NCI-H2171 (cell line): ENCODE measurements at regions not wholly inside any gene's neighbourhood (a gene's known extent, or its start where the extent isn't known, plus 50 kb on each side); places are given as distances from the start of the nearest gene placed in this dataset.

ENCODE experiments used
- DNase-seq: peaks from one replicate; lab custom pipeline; 2025; lab: John Stamatoyannopoulos, UW

- DNase-seq: no peak
Measured at GRCh38 chr15:88707771-88708654, 69.2 kb downstream of the ISG20 start.

DNA sequence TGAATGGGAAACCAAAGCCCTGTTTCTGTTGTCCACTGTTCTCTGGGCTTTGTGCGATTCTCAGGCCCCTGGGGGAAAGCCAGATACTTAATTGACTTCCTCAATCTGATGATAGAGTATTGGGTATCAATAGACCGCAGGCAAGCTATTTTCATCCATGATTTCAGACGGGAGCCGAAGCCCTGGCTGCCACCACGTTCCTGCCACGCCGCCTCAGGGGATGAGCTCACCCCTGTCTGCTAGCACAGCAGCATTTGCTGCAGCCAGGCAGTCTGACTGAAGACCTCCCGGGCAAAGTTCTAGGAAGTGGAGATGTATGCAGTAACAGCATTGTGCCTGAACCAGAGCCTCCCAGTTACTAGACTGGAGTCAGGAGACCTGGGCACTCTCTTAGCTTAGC is 69.8 kb downstream of the ISG20 start:
- no peak for DNase-seq

DNA sequence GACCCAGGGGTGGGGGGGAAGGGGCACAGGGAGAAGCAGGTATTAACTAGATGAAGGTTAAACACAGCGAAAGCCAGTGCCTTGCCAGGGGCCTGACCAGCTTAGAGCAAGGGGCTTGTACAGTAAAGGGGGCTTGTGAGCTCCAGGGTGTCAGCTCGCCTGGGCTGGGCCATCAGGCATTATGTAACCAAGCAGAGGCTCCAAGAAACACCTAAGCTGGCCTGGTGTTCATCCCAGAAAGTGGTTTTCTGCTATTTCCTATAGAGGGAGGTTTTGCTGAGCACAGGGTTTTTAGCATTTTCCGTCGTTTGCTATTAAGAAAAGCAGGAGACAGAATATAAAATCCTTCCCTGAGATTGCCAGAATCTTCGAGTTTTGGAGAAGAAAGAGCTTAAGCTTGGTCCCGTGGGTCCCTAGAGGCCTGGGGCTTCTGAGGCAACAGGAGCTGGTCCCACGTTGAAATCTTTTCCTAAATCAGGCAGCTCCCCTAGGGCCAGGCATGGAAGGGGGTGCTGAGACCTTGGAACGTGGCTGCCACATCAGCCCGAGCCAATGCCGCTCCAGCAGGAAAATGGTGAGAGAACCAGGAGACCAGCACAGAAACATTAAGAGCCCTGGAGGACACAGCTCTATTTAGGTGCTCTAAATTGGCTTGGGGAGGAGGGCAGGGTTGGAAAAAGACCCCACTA is 71.4 kb downstream of the ISG20 start:
- DNase-seq: no peak

DNA sequence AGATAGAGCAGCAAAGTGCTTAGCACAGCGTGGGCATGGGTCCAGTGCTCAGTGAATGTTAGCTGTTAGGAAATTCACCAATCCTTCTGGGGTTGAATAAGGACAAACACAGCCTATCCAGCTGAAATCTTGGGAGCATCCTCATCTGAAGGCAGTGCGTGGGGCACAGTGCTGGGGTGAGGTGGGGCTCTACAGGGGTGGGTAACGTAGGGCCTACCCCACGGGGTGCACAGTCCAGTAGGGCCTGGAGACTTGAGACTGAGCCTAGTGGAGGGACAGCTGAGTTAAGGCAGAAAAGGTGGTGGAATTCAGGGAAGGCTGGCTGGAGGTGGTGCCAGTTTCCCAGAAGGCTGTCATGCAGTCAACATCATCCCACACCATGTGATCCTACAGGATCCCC is 73.0 kb downstream of the ISG20 start:
- DNase-seq: no peak

DNA sequence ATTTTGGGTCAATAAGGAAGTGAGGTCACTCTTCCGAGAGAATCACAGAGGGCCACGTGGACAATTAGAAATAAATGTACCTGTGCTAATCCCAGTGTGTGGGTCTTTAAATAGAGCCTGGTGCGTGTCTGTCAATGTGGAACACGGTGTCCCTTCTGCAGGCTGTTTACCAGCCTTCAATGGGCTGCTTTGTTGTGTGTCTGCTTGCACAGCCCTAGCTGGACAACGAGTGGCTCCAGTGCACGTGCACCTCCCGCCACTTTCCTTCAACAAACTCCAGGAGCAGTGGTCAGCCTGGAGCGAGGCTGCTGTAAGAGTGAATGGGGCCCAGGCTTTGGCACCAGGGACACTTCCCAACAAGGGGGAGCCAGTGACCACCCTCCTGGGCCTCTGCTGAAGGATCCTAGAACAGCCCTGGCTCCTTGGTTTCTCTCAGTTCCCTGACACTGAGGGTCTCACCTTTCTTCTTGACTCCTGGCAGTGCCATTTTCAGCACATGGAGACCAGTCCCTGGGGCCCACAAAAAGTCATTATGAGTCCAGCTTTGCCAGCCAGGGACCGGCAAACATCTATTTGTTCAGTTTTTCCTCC is 76.1 kb downstream of the ISG20 start:
- no peak for DNase-seq

GRCh38 chr15:88716543-88717381 is 77.9 kb downstream of the ISG20 start:
- DNase-seq: no peak

DNA sequence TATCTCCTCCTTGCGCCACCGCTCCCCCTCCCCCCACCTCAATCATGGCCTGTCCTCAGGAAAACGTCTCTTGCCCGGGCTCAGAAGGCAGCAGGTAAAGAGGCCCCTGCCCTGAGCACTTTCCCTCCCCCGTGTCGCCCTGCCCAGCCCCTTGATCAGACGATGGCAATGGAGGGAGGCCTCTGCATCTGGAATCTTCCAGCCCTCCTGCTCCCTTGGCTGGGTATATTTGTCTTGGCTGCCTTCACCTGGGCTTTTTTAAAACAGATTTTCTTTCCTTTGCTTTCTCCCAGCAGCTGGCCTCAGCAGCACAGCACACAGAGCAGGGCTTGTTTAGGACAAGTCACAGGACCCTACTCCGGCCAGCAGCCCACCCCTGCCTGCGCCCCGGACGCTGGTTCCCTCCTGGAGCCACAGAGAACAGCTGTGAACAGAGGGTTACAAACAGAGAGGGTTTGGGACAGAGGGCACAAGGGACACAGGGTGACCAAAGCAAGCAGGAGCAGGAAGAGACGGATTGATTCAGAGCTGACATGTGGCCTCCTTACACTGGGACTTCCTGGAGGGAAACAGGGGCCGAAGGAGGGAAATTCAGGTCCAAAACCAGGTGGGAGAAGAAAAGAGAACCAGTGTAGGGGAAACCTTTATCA is 78.7 kb downstream of the ISG20 start:
- no peak for DNase-seq

DNA sequence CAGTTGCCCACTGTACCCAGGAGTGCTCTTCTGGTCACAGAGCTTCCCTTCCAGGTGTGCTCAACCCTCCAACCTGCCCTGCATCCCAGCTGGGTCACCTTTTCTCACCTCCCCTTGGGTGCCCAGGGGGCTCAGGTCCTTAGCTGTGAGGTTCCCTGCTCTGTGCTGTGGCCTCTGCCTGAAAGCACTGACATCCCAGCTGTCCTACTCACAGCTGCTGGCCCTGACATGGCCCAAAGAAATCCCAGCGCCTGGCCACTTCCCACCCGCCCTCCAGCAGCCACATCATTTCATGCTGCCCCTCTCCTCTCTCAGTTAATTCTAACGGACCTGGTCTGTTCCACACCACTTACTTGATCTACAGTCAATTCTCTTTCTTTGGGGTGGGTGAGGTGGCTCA is 79.9 kb downstream of the ISG20 start:
- no peak for DNase-seq

DNA sequence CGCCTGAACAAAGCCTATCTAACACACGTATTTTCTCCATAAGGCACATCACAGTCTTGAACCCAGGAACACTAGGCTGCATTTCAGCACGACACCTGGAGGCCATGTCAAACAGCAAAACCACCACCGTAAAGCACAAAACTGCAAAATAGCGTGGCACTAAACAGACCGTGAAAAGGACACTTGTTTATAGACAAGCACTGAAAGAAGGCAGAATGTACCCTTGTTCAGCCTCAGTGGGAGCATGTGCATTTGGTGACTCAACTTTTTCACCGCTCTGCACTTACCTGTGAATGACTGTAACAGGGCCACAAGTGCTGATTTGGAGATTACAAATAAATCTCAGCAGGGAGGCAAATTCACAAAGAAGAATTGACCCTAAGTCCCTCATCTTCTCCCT is 80.8 kb downstream of the ISG20 start:
- no peak for DNase-seq

DNA sequence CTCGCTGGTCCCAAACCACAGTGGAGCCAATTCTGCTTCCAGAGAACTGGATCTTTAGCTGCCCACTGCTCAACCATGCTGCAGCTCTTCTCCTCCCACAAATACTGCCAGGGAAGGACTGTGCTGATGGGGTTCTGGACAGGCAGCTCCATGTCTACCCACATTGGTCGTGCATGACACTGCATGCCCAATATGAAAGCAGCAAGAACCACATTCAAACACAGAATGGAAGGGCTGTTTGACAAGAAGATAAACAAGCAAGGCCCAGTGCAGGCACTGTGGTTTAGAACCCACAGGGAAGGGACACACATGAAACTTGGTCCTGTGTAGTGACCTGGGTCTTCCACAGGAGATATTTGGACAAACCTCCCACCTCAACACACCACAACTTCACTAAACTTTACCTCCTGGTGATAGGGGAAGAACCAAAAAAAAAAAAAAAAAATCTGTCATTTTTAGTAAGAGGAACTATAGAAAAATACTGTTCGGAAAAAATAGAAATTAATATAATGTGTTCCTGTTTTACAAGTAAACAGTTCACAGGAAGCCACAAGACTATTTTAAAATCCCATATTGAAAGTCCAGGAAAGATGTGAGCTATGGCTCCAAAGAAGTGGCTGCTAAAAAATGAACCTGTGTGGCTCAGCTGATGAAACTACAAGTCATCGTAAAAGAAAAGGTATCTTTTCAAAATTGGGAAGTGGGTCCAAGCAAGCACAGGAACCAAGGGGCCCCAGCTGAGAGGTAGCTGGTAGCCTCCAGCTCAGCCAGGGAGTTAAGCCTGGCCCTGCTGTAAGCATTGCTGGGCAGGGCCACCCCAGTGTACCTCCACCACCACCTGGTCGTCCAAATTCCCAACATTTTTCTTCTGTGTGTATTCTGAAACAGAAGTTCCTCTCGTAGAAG is 77.7 kb upstream of the ACAN start:
- DNase-seq: no peak

DNA sequence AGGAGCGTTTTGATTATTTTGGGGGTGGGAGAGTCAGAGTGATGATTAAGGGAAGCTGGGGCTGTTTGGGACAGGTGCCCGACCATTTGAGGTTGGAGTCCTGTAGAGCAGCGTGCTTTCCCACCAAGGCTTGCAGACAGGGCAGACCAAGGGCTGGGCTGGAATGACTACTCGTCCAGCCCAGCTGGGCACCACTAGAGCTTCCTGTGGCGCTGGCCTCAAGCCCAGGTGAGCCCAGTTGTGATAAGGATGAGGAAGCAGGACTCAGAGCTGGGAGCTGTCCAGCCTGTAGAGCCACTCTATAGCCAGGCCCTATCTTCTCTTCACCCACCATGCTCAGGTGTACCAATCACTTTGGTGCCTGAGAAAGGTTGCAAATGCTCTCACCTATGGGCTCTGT is 75.8 kb upstream of the ACAN start:
- no peak for DNase-seq

DNA sequence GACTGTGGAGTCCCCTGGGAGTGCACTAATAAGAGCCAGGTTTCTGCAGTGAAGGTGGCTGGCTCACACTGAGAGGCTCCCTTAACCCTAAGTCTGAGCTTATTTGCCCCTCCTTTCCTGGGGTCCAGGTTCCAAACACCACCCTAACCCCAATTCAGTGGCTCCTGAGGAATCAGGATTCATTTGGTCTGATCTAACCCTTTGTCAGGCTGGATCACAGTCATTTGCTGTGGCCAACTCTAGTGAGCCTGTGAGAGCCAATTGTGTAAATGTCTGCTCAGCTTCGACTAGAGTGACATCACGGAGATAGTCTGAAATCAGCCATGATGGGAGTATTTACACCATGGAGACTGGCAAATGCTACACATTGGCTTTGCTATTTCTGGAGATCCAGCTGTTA is 73.7 kb upstream of the ACAN start:
- DNase-seq: no peak

GRCh38 chr15:88730751-88731150 is 72.5 kb upstream of the ACAN start:
- no peak for DNase-seq

DNA sequence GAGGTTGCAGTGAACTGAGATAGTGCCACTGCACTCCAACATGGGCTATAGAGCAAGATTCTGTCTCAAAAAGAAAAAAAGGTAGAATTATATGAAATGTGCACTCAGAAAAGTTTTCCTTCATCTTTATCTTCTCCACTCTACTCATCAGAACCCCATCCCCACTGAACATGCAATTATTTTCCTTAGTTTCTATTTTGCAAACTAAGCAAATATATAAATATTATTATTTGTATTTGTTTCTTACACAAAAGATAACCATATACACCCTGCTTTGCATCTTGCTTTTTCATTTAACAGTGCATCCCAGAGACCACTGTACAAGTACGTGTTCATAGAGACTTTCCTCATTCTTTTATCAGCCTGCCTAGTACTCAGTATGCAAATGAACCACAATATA is 68.0 kb upstream of the ACAN start:
- no peak for DNase-seq

GRCh38 chr15:88736204-88736603 is 67.0 kb upstream of the ACAN start:
- DNase-seq: no peak

DNA sequence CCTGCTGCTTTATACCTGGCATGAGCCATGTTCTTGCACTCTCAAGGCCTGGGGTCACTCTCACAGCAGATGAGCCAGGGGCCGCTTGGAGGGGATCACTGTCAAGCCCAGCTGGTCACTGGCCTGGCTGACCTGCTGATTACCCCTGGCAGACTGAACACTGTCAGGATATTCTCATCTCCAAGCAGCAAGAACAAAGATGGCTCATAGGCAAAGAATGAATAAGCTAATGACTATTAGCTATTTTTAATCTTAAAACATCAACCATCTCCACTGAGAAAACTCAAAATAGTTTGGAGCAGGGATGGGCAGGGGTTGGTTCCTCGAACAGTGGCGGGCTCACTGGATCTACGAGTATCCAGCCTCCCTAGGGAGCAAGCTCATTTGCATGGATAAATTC is 64.4 kb upstream of the ACAN start:
- no peak for DNase-seq

- no peak for DNase-seq
Measured at GRCh38 chr15:88739541-88739940, 63.7 kb upstream of the ACAN start.

DNA sequence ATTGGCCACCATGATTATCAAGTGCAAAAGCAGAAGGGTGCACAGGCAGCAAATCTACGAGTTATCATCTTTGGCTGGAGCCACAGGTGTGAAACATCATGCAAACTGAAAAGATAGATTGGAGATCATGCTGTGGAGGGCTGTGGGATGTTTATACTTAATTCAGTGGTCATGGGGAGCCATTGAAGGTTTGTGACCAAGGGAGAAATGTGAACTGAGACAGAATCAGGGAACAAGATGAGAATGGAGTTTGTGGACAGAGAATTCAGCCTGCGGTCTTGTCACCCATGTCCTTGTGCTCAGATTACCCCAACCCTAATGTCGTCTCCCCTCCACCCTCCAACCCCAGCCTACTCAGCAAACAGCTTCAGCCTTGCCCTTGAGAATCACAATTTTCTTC is 62.9 kb upstream of the ACAN start:
- DNase-seq: no peak

GRCh38 chr15:88741046-88741445 is 62.2 kb upstream of the ACAN start:
- DNase-seq: no peak

DNA sequence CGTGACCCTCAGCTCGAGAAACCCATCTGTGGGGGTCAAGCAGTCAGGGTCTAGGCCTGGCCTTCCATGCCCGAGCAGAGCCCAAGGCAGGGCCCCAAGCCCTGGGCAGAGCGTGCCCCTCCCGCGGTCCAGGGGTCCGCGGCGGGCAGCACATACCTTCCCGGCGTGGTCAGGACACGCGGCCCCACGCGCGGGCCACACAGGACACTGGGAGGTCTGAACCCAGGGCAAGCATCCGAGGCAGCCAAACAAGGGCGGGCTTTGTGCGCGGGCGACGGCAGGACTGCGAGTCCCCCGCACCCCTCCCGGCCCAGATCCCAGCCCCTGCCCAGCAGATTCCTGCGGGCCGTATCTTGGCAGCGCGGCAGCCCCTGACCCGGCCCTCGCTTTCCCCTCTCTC is 61.6 kb upstream of the ACAN start:
- DNase-seq: no peak

DNA sequence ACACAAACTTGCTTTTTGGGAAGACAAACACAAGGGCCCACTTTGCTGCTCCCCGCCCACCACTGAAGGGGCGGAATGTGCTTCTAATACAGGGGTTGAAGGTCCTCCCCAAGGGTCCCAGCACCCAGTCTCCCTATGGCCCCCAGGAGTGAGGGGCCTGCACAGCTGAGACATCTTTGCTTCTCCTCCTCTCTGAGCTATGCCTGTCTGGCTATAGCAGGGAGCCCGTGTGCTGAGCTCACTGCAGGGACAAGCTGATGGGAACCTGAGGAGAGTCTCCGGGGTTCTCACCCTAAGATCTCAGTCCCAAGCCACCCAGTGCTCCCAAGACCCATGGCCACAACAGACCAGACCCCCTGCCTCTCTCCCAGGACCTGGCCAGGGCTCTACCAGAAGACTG is 61.1 kb upstream of the ACAN start:
- no peak for DNase-seq
